ENCODE measurements at regions not wholly inside any gene's neighbourhood (a gene's known extent, or its start where the extent isn't known, plus 50 kb on each side); places are given as distances from the start of the nearest gene placed in this dataset.

DNA sequence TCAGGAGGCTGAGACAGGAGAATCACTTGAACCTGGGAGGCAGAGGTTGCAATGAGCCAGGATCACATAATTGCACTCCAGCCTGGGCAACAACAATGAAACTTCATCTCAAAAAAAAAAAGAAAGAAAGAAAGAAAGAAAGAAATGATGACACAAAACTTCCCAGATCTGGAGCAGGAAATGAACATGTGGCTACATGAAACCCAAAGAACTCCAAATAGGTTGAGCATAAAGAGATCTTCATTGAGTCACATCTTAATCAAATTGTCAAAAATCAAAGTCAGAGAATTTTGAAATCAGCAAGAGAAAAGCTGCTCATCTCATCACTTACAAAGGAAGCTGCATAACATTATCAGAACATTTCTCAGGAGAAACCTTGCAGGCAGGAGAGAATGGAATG, 247.0 kb downstream of the IBTK start:
- no peak for DNase-seq (ENCODE audit: low read depth)
- H3K4me3 ChIP-seq (ENCODE audit: low read depth, low read length), result no peak overlapping the region
- TF ChIP-seq, protein P1, sequence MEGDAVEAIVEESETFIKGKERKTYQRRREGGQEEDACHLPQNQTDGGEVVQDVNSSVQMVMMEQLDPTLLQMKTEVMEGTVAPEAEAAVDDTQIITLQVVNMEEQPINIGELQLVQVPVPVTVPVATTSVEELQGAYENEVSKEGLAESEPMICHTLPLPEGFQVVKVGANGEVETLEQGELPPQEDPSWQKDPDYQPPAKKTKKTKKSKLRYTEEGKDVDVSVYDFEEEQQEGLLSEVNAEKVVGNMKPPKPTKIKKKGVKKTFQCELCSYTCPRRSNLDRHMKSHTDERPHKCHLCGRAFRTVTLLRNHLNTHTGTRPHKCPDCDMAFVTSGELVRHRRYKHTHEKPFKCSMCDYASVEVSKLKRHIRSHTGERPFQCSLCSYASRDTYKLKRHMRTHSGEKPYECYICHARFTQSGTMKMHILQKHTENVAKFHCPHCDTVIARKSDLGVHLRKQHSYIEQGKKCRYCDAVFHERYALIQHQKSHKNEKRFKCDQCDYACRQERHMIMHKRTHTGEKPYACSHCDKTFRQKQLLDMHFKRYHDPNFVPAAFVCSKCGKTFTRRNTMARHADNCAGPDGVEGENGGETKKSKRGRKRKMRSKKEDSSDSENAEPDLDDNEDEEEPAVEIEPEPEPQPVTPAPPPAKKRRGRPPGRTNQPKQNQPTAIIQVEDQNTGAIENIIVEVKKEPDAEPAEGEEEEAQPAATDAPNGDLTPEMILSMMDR (IDR thresholded peaks at IDR 0.05; ENCODE audit: insufficient read depth, low read length), result no peak

- no peak overlapping the region for H3K4me3 ChIP-seq (ENCODE audit: low read depth, low read length)
- DNase-seq (ENCODE audit: low read depth), result peak; percentile 61
- TF ChIP-seq, protein P1 (IDR thresholded peaks at IDR 0.05; ENCODE audit: insufficient read depth, low read length), result no peak
Measured at GRCh38 chr6:81999826-82000225, 247.3 kb upstream of the TENT5A start.

- TF ChIP-seq, protein P1 (IDR thresholded peaks at IDR 0.05; ENCODE audit: insufficient read depth, low read length), result no peak
- DNase-seq (ENCODE audit: low read depth), result no peak
- H3K4me3 ChIP-seq (ENCODE audit: low read depth, low read length), result no peak overlapping the region
Measured at GRCh38 chr6:81999270-81999669, 246.8 kb upstream of the TENT5A start.

- H3K4me3 ChIP-seq (ENCODE audit: low read depth, low read length), result no peak overlapping the region
- TF ChIP-seq, protein P1 (IDR thresholded peaks at IDR 0.05; ENCODE audit: insufficient read depth, low read length), result no peak
- DNase-seq (ENCODE audit: low read depth), result peak; percentile 56
Measured at GRCh38 chr6:81998432-81998831, 246.0 kb upstream of the TENT5A start.

- TF ChIP-seq, protein P1 (IDR thresholded peaks at IDR 0.05; ENCODE audit: insufficient read depth, low read length), result no peak
- peak; percentile 89 for DNase-seq (ENCODE audit: low read depth)
- H3K4me3 ChIP-seq (ENCODE audit: low read depth, low read length), result no peak overlapping the region
Measured at GRCh38 chr6:81997090-81997926, 244.8 kb upstream of the TENT5A start.

- DNase-seq (ENCODE audit: low read depth), result peak; percentile 81
- no peak overlapping the region for H3K4me3 ChIP-seq (ENCODE audit: low read depth, low read length)
- TF ChIP-seq, protein P1 (IDR thresholded peaks at IDR 0.05; ENCODE audit: insufficient read depth, low read length), result no peak
Measured at GRCh38 chr6:81996414-81996813, 243.9 kb upstream of the TENT5A start.
